Duodenal mucosa (tissue), 2 donors: ENCODE measurements at regions not wholly inside any gene's neighbourhood (a gene's known extent, or its start where the extent isn't known, plus 50 kb on each side); places are given as distances from the start of the nearest gene placed in this dataset.

Source experiments
- H3K27ac ChIP-seq: one replicate; pipeline ENCODE4 v1.7.0; 2013; ENCODE audit warnings: low read depth, low read length
- H3K27me3 ChIP-seq, 2 donors: one replicate each; pipeline ENCODE4 v1.7.0; 2013; ENCODE audit warnings: low read length in 2 of 2, control low read depth in 1 of 2; ENCODE audit not compliant: insufficient read depth in 2 of 2, control insufficient read depth in 1 of 2
- H3K36me3 ChIP-seq, 2 donors: one replicate each; pipeline ENCODE4 v1.7.0; 2013; ENCODE audit warnings: low read length in 2 of 2, control low read depth in 1 of 2; ENCODE audit not compliant: insufficient read depth in 2 of 2, control insufficient read depth in 1 of 2
- H3K4me1 ChIP-seq, 2 donors: one replicate each; pipeline ENCODE4 v1.7.0; 2013; ENCODE audit warnings: low read length in 2 of 2, control low read depth in 1 of 2; ENCODE audit not compliant: insufficient read depth in 2 of 2, control insufficient read depth in 1 of 2
- H3K4me3 ChIP-seq, 2 donors: one replicate each; pipeline ENCODE4 v1.7.0; 2013; ENCODE audit warnings: low read length in 2 of 2, low read depth in 1 of 2
- H3K9ac ChIP-seq, 2 donors: one replicate each; pipeline ENCODE4 v1.7.0; 2013; ENCODE audit warnings: low read length in 2 of 2, low read depth in 1 of 2
- H3K9me3 ChIP-seq, 2 donors: one replicate each; pipeline ENCODE4 v1.7.0; 2013; ENCODE audit warnings: low read length in 2 of 2, control low read depth in 1 of 2; ENCODE audit not compliant: control insufficient read depth in 1 of 2

- Histone ChIP-seq H3K9ac (no peak overlapping the region), H3K9me3 (peaks cover 0 to 3% of the 10 kb centered on the region in 2 donors), H3K27ac (no peak overlapping the region), H3K27me3 (peaks cover 7 to 36% of the 10 kb centered on the region in 2 donors), H3K4me3 (no peak overlapping the region), H3K36me3 (no peaks in the 10 kb centered on the region), H3K4me1 (no peaks in the 10 kb centered on the region)
These were observed 58.0 kb upstream of the CCDC167 start for GRCh38 chr6:37557645-37558114.

- Histone ChIP-seq H3K9me3 (peaks cover 0 to 3% of the 10 kb centered on the region in 2 donors), H3K27me3 (peaks cover 7 to 36% of the 10 kb centered on the region in 2 donors), H3K36me3 (no peaks in the 10 kb centered on the region), H3K4me3 (no peak overlapping the region), H3K4me1 (no peaks in the 10 kb centered on the region), H3K9ac (no peak overlapping the region), H3K27ac (no peak overlapping the region)
These were observed 57.4 kb upstream of the CCDC167 start for GRCh38 chr6:37556881-37557644.

- Histone ChIP-seq H3K27ac (no peak overlapping the region), H3K27me3 (peaks cover 7 to 25% of the 10 kb centered on the region in 2 donors), H3K4me3 (no peak overlapping the region), H3K4me1 (peaks cover 0 to 3% of the 10 kb centered on the region in 2 donors), H3K36me3 (no peaks in the 10 kb centered on the region), H3K9me3 (no peaks in the 10 kb centered on the region), H3K9ac (no peak overlapping the region)
These were observed 55.5 kb upstream of the CCDC167 start for GRCh38 chr6:37555040-37555781.

GRCh38 chr6:37554480-37554819, 54.8 kb upstream of the CCDC167 start:
- no peak overlapping the region for H3K27ac ChIP-seq
- H3K36me3 ChIP-seq = no peaks in the 10 kb centered on the region
- H3K4me3 ChIP-seq = no peak overlapping the region
- no peak overlapping the region for H3K9ac ChIP-seq
- peaks cover 0 to 3% of the 10 kb centered on the region in 2 donors for H3K4me1 ChIP-seq
- peaks cover 4 to 19% of the 10 kb centered on the region in 2 donors for H3K27me3 ChIP-seq
- H3K9me3 ChIP-seq = no peaks in the 10 kb centered on the region

- no peaks in the 10 kb centered on the region for H3K36me3 ChIP-seq
- H3K9me3 ChIP-seq = no peaks in the 10 kb centered on the region
- no peak overlapping the region for H3K9ac ChIP-seq
- H3K4me3 ChIP-seq = no peak overlapping the region
- no peak overlapping the region for H3K27ac ChIP-seq
- peaks cover 2 to 15% of the 10 kb centered on the region in 2 donors for H3K27me3 ChIP-seq
- H3K4me1 ChIP-seq = peaks cover 0 to 3% of the 10 kb centered on the region in 2 donors
These were observed 52.6 kb upstream of the CCDC167 start for GRCh38 chr6:37552267-37552666.

GRCh38 chr6:37551867-37552266, 52.2 kb upstream of the CCDC167 start:
- Histone ChIP-seq H3K27ac (no peak overlapping the region), H3K9ac (no peak overlapping the region), H3K9me3 (no peaks in the 10 kb centered on the region), H3K4me1 (peaks cover 0 to 3% of the 10 kb centered on the region in 2 donors), H3K36me3 (no peaks in the 10 kb centered on the region), H3K27me3 (peaks cover 2 to 15% of the 10 kb centered on the region in 2 donors), H3K4me3 (no peak overlapping the region)

GRCh38 chr6:37551446-37551845, 51.8 kb upstream of the CCDC167 start:
- no peak overlapping the region for H3K4me3 ChIP-seq
- H3K27ac ChIP-seq = no peak overlapping the region
- no peaks in the 10 kb centered on the region for H3K9me3 ChIP-seq
- H3K4me1 ChIP-seq = peaks cover 0 to 3% of the 10 kb centered on the region in 2 donors
- peaks cover 2 to 15% of the 10 kb centered on the region in 2 donors for H3K27me3 ChIP-seq
- no peak overlapping the region for H3K9ac ChIP-seq
- H3K36me3 ChIP-seq = no peaks in the 10 kb centered on the region

- H3K27me3 ChIP-seq = peaks cover 2 to 15% of the 10 kb centered on the region in 2 donors
- H3K36me3 ChIP-seq = no peaks in the 10 kb centered on the region
- no peak overlapping the region for H3K27ac ChIP-seq
- H3K4me1 ChIP-seq = peaks cover 0 to 3% of the 10 kb centered on the region in 2 donors
- H3K9ac ChIP-seq = no peak overlapping the region
- H3K9me3 ChIP-seq = no peaks in the 10 kb centered on the region
- H3K4me3 ChIP-seq = no peak overlapping the region
These were observed 51.3 kb upstream of the CCDC167 start for GRCh38 chr6:37551002-37551401.

- Histone ChIP-seq H3K36me3 (no peaks in the 10 kb centered on the region), H3K27ac (no peak overlapping the region), H3K9me3 (no peaks in the 10 kb centered on the region), H3K27me3 (peaks cover 2 to 12% of the 10 kb centered on the region in 2 donors), H3K9ac (no peak overlapping the region), H3K4me3 (no peak overlapping the region), H3K4me1 (peaks cover 0 to 3% of the 10 kb centered on the region in 2 donors)
These were observed 50.6 kb upstream of the CCDC167 start for GRCh38 chr6:37550191-37550831.

- no peak overlapping the region for H3K27ac ChIP-seq
- peaks cover 2 to 5% of the 10 kb centered on the region in 2 donors for H3K27me3 ChIP-seq
- no peaks in the 10 kb centered on the region for H3K9me3 ChIP-seq
- no peak overlapping the region for H3K9ac ChIP-seq
- no peaks in the 10 kb centered on the region for H3K36me3 ChIP-seq
- H3K4me3 ChIP-seq = no peak overlapping the region
- H3K4me1 ChIP-seq = peaks cover 0 to 3% of the 10 kb centered on the region in 2 donors
These were observed 49.9 kb upstream of the CCDC167 start for GRCh38 chr6:37549558-37549957.
